ENCODE measurements at regions not wholly inside any gene's neighbourhood (a gene's known extent, or its start where the extent isn't known, plus 50 kb on each side); places are given as distances from the start of the nearest gene placed in this dataset.

- Histone ChIP-seq H3K27me3 (no peaks in the 10 kb centered on the region), H3K4me3 (no peak overlapping the region), H3K36me3 (no peaks in the 10 kb centered on the region), H3K9me3 (peaks cover 11 to 30% of the 10 kb centered on the region in 2 donors), H3K27ac (no peak overlapping the region), H3K4me1 (no peaks in the 10 kb centered on the region)
- TF ChIP-seq POLR2A (IDR thresholded peaks at IDR 0.05) (no peak), POLR2AphosphoS5 (IDR thresholded peaks at IDR 0.05) (no peak)
- TF ChIP-seq, protein P1, sequence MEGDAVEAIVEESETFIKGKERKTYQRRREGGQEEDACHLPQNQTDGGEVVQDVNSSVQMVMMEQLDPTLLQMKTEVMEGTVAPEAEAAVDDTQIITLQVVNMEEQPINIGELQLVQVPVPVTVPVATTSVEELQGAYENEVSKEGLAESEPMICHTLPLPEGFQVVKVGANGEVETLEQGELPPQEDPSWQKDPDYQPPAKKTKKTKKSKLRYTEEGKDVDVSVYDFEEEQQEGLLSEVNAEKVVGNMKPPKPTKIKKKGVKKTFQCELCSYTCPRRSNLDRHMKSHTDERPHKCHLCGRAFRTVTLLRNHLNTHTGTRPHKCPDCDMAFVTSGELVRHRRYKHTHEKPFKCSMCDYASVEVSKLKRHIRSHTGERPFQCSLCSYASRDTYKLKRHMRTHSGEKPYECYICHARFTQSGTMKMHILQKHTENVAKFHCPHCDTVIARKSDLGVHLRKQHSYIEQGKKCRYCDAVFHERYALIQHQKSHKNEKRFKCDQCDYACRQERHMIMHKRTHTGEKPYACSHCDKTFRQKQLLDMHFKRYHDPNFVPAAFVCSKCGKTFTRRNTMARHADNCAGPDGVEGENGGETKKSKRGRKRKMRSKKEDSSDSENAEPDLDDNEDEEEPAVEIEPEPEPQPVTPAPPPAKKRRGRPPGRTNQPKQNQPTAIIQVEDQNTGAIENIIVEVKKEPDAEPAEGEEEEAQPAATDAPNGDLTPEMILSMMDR (IDR thresholded peaks at IDR 0.05), result no peak
- no peak for DNase-seq (ENCODE audit: low spot score in 2 of 2)
- intact Hi-C loops (cut with DNase I; ENCODE audit: low total_unique reads), result loop anchor here (10.0 kb wide), 1 partner anchor 62 kb away; no protein-coding TSS in a partner anchor
These were observed 129.4 kb downstream of the MEX3B start for GRCh38 chr15:81916451-81916850.

DNA sequence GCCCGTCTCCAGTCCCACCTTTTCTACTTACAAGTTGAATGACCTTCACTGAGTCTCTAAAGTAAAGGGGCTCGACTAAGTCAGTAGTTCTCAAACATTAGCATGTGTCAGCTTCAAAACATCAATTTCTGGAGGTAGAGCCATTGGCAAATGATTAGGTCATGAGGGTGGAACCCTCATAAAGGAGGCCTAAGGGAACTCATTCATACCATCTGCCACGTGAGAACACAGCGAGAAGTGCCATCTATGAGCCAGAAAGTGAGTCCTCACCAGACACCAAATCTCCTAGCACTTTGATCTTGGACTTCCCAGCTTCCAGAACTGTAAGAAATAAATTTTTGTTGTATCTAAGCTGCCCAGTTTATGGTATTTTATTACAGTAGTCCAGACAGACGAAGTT, 129.8 kb downstream of the MEX3B start:
- H3K4me3 ChIP-seq, result no peak overlapping the region
- intact Hi-C loops (cut with DNase I; ENCODE audit: low total_unique reads), result loop anchor here (10.0 kb wide), 1 partner anchor 61 kb away; no protein-coding TSS in a partner anchor

DNA sequence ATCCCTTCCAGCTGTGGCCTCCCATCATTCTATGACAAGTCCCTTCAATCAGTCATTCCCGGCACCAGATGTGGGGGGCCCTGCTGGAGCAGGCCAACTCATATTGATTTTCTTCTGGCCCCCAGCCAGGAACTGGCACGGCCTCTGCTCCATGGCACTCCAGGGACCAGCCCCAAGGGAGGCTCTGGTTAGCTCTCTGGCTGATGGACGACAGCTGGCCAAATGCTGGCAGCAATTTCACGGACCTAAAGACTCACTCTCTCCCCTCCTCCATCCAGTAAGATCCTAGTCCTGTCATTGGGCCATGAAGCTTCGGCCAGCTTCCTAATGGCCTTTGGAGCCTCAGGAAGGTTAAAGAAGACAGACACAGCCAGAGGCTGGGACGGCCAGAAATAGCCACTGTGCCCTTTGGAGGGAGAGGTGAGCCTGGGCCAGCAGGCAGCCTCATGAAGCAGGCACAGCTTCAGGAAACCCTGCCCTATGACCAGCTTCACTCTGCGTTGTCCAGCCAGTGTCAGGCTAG, 131.0 kb downstream of the MEX3B start:
- intact Hi-C loops (cut with DNase I; ENCODE audit: low total_unique reads), result loop anchor here (10.0 kb wide), 1 partner anchor 60 kb away; no protein-coding TSS in a partner anchor
- TF ChIP-seq POLR2AphosphoS5 (IDR thresholded peaks at IDR 0.05), result no peak
- TF ChIP-seq, protein P1 (IDR thresholded peaks at IDR 0.05), result no peak
- H3K4me1 ChIP-seq, result no peaks in the 10 kb centered on the region
- no peak overlapping the region for H3K4me3 ChIP-seq
- H3K27me3 ChIP-seq, result no peaks in the 10 kb centered on the region
- H3K9me3 ChIP-seq, result peaks cover 11 to 14% of the 10 kb centered on the region in 2 donors
- no peaks in the 10 kb centered on the region for H3K36me3 ChIP-seq
- no peak overlapping the region for H3K27ac ChIP-seq
- no peak for DNase-seq (ENCODE audit: low spot score in 2 of 2)

More for the DNA sequence above, 129.8 kb downstream of the MEX3B start:
- H3K36me3 ChIP-seq, result no peaks in the 10 kb centered on the region
- H3K27ac ChIP-seq, result no peak overlapping the region
- peaks cover 11 to 25% of the 10 kb centered on the region in 2 donors for H3K9me3 ChIP-seq
- H3K27me3 ChIP-seq, result no peaks in the 10 kb centered on the region
- no peak for DNase-seq (ENCODE audit: low spot score in 2 of 2)
- H3K4me1 ChIP-seq, result no peaks in the 10 kb centered on the region
- TF ChIP-seq, protein P1 (IDR thresholded peaks at IDR 0.05), result no peak
- TF ChIP-seq POLR2A (IDR thresholded peaks at IDR 0.05) (no peak), POLR2AphosphoS5 (IDR thresholded peaks at IDR 0.05) (no peak)

GRCh38 chr15:81914333-81914732, 131.5 kb downstream of the MEX3B start:
- intact Hi-C loops (cut with DNase I; ENCODE audit: low total_unique reads), result loop anchor here (10.0 kb wide), 1 partner anchor 60 kb away; no protein-coding TSS in a partner anchor
- Histone ChIP-seq H3K36me3 (no peaks in the 10 kb centered on the region), H3K9me3 (peaks cover 8 to 11% of the 10 kb centered on the region in 2 donors), H3K27ac (no peak overlapping the region), H3K27me3 (no peaks in the 10 kb centered on the region), H3K4me1 (no peaks in the 10 kb centered on the region), H3K4me3 (no peak overlapping the region)
- TF ChIP-seq POLR2AphosphoS5 (IDR thresholded peaks at IDR 0.05) (no peak), POLR2A (IDR thresholded peaks at IDR 0.05) (no peak)
- TF ChIP-seq, protein P1 (IDR thresholded peaks at IDR 0.05), result no peak
- no peak for DNase-seq (ENCODE audit: low spot score in 2 of 2)

DNA sequence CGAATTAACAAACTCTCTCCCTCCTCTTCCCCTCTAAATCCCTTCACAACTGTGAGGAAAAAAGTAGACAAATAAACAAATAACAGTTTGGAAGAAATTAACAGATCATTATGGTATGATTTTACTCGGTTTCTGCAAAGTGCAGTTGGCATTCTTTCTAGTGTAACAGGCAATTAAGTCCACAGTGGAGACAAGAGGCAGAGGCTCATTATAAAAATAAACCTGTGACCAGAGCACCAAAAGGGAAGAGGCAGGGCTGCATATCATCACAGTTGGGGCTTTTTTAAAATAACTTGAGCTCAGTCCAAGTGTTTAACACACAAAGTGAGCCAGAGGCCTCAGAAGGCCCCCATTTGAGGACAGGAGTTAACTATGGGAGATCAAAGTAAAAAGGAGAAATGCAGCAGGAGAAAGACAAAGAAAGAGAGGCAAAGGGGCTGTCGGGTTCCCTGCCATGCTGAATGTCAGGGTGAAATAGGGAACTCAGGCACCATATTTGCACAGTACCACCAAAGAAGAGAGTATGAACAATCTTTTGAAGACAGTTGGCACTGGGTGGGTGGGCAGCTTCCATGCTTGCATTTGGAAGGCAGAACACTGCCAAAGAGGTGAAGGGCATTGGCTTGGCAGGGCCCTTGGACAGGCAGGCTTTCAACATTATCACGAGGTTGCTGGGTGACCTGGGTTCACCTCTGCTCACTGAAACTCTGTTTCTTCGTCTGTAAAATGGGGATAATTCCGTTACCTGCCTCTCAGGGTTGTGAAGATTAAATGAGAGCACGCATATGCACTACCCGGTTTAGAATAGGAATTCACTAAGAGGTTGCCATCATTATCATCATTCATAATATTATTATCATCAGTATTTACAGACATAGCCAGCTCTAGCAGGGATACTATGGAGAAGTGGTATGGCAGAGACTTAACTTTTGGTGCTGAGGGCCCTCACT, 134.5 kb downstream of the MEX3B start:
- no peaks in the 10 kb centered on the region for H3K27me3 ChIP-seq
- no peaks in the 10 kb centered on the region for H3K36me3 ChIP-seq
- no peak overlapping the region for H3K27ac ChIP-seq
- no peak overlapping the region for H3K4me3 ChIP-seq
- no peaks in the 10 kb centered on the region for H3K4me1 ChIP-seq
- H3K9me3 ChIP-seq, result no peaks in the 10 kb centered on the region
- intact Hi-C loops (cut with DNase I; ENCODE audit: low total_unique reads), result loop anchor here (10.0 kb wide), 1 partner anchor 56 kb away; no protein-coding TSS in a partner anchor
- no peak for TF ChIP-seq POLR2AphosphoS5 (IDR thresholded peaks at IDR 0.05)
- TF ChIP-seq, protein P1 (IDR thresholded peaks at IDR 0.05), result no peak
- TF ChIP-seq POLR2A (IDR thresholded peaks at IDR 0.05), result no peak
- DNase-seq (ENCODE audit: low spot score in 2 of 2), result no peak

Measured in breast epithelium (tissue), 4 donors.